NCI-H1417 (cell line): ENCODE measurements at regions not wholly inside any gene's neighbourhood (a gene's known extent, or its start where the extent isn't known, plus 50 kb on each side); places are given as distances from the start of the nearest gene placed in this dataset.

Experiments
- DNase-seq, 3 experiments: peaks; one replicate each; lab custom pipeline; 2025; lab: John Stamatoyannopoulos, UW

DNA sequence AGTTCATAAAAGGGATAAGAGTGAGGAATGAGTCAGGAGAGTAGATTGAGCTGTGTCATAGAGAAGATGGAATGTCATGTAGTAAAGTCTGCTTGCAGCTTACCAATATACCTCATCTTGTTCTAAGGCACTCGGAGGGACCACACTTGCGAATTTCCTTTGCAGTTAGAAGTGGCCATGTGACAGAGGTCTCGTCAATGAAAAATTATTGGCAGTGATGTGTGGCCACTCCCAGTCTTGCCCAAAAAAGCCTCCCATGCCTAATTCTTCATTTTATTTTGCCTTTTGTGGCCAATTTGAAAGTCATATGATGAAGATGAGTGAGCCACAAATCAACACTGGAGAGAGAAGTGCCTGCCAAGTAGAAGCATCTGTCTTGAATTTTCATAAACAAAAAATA, 465.6 kb upstream of the ZNF385D start:
- no peak for DNase-seq

DNA sequence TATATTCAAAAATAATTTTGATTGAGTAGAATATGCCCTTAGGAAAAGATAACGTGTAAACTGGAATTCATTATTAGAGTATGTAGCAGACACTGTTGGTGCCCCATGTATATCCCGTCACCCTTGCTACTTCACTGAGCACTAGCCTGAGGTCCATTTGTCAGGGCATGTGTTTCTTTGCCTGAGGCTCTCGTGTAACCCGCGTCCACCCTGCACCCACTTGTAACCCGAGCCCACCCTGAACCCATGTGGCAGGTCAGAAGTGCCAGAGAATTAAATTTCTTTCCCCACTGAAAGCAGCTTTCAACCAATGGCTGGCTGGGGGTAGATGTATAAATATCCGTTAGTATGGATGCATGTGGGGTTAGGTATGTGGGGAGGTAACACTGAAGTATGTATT, 474.2 kb upstream of the ZNF385D start:
- no peak for DNase-seq

DNA sequence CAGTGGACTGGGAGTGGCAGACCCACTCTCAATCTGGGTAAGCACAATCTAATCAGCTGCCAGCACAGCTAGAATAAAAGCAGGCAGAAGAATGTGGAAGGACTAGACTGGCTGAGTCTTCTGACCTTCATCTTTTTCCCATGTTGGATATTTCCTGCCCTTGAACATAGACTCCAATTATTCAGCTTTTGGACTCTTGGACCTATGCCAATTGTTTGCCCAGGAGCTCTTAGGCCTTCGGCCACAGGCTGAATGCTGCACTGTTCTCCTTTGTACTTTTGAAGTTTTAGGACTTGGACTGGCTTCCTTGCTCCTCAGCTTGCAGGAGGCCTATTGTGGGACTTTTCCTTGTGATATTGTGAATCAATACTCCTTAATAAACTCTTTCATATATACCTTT, 477.7 kb upstream of the ZNF385D start:
- no peak for DNase-seq

DNA sequence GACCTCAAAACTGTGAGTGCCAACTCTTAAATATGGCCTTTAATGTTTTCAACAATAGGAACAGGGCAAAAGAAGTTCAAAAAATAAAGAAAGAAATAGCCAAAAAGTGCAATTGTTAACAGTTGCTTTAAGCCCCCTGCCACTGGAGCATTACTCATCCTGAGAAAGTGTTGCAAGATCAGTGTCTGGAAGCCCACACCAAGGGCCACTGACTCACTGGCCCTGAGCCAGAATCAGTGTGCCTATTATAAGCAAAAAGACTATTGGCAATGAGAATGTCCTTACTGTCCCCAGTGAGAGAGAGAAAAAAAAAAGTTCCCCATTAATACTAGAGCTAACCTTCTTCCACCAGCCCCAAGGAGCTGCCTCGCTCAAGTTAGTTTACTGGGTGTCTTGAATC, 480.1 kb upstream of the ZNF385D start:
- DNase-seq = no peak

DNA sequence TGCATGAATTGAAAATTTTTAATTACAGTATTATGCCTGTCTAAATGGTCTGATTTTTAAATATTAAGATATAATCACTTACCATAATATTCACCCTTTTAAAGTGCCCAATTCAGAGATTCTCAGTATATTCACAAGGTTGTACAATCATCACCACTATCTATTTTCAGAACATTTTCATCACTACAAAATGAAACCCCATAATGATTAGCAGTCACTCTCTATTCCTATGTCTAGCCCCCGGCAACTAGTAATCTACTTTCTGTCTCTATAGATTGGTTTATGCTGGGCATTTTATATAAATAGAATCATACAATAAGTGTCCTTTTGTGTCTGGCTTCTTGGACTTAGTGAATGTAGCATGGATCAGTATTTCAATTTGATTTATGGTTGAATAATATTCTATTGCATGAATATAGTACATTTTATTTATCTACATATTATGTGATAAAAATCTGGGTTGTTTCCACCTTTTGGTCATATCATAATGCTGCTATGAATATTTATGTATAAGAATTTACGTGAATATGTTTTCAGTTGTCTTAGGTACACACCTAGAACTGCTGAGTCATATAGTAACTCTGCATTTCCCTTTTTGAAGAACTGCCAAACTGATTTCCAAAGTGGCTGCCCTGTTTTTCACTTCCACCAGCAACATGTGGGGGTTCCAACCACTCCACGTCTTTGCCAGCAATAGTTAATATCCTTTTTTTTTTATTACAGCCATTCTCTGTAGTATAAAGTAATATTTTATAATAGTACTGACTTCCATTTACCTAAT, 485.7 kb upstream of the ZNF385D start:
- no peak for DNase-seq

DNA sequence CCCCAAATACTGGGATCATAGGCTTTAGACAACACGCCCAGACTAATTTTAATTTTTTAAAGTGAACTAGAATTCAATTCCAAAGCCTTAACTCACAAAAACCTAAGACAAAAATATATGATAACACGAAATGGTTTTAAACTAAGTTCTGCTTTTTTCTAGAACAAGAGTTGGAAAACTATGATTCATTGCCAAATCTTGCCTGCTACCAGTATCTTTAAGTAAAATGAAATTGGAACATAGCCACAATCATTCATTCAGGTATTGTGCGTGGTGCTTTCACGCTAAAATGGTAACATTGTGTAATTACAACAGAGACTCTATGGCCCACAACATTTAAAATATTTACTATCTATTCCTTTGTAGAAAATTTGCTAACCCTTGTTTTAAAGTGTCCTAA, 488.0 kb upstream of the ZNF385D start:
- DNase-seq = no peak

DNA sequence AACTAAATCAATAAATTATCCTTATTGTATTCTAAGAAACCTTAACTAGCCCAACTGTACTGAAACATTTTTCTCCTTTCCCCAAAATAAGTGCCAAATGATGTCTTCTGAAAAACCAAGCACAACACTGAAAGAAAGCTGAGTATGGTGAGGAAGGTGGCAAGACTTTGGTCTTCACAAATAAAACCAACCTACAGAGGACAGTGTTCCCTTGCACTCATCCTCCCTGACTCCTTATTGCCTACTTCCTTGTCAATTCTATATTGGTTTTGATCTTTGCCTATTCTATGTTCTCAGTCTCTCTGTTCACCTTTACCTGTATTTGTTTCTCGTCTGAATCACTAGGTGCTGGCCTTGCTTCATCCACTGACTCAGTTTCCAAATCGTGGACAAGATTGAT, 490.1 kb upstream of the ZNF385D start:
- DNase-seq = no peak

DNA sequence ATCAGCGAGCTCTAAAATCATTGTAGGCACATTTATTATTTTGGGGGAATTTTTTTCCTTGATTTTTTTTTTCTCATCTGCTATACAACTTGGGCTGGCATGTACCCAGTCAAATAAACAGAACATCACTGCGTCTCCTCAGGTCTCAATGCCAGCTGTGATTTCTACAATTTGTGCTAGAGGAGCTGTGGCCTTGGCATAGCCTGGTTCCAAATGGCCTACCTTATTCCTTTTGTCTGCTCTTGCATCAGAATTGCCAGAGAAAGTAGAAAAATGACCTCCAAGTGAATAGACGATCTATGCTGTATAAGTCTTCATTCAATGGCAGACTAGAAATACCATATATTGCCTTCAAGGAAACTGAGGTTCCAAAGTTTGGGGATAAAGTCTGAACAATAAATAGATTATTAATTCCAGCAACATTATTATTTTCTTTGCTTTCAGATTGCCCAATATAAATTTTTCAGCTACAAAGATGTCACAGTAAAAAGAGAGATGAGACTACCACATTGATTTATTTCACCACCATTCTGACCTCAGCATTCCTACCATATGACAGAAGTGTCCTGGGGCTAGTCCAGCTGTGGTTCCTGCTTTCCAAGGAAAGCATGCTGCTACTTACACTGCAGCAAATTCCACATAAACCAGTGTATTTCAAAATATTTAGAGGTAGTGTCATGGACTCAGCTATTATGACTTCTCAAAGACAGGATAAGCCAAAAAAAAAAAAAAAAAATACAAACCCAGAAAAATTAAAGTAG, 493.9 kb upstream of the ZNF385D start:
- no peak for DNase-seq

DNA sequence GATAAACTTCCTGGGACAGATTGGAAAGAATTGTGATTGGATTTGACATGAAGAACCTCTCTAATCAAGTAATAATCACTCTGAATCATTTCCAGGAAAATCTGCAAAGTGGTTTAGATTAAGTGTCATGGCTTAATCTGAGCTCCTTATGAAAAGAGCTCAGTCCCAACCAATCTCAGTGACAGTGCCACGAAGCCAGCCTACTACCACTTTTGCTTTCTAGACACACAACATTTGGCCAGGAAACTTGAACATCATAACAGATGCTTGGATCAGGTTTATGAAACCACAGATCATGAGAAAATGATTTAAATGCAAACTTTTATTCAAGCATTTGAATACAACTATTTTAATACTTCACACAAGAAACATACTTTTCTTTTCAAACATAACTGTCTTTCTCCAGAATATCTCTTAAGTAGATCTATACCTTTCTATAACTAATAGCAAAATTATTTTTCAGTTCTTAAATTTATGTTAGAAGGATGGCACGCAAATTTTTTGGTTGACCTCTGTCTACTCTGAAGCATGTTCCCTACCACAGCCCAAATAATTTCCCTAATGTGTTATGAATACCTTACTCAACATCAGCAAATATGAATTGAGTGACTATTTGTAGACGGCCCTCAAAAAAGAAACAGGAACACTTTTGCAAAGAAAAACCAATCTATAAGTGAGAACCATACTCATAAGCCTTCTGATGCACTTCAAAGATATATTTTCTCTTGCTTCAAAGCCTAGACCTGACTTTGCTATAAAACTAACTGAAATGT, 495.0 kb upstream of the ZNF385D start:
- DNase-seq = no peak

DNA sequence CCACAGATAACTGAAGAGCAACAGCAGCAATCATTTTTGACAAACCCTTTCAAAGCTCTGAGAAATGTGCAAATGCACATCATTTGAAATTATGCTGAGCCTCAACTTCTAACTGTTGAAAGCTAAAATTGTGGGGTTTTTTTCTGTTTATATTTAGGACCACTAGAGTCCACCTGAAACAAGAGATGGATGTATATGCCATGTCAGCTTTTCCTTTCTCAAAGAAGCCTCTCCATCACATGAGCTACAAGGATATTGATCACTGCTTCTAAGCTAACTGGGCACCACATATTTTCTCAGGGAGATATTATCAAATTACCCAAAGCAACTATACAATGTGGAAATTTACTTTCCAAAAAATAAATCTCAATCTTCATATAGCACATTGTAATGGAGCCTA, 498.6 kb upstream of the ZNF385D start:
- DNase-seq = no peak

DNA sequence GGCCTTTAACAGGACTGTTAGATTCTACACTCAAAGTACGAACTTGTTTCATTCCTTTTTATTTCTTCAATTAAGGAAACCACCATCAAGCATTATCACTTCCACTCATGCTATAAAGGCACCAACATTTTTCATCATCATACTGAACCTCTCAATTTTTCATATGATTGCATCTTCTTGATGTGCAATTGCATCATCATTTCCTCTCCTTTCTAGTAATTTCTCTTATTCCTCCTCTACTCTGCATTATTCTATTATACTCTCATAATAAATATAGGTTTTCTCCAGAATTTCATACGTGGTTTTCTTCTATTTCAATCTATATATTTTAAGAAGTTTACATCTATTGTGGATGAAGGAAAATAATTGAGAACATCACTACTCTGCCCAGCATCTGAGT, 506.2 kb upstream of the ZNF385D start:
- DNase-seq = no peak

DNA sequence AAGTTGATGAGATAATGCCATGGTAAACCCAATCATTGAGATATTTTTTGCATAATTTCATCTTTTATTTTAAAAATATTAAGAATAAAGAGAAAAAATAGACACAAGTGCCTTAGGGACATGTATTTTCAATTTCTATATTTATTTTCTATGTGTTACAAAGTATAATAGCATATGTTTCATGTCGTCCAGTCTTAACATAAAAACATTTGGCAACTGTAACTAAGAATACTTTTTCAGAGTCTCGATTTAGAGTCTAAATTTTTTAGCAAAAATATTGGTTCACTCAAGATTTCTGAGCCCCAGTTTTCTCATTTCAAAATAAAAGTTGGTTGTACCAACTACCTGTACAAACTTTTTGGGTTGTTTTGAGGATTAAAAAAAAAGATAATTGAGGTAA, 511.4 kb upstream of the ZNF385D start:
- DNase-seq = no peak

DNA sequence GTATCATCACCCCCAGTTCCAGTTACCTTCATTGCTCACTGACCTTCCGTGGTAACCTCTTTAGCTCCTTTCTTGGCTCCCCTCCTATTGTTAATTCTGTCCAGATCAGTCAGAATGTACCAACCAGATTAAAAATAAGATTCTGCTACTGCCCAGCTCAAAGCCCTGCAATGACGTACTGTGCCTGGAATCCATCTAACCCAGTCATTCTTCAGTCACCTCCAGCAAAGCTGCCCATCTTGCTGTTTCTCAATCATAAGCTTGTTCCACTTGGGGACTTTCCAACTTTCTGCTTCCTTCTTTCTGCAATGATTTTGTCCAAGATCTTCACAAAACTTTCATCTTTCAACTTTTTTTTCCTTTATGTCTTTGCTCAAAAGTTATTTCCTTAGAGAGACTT, 512.0 kb upstream of the ZNF385D start:
- DNase-seq = no peak

DNA sequence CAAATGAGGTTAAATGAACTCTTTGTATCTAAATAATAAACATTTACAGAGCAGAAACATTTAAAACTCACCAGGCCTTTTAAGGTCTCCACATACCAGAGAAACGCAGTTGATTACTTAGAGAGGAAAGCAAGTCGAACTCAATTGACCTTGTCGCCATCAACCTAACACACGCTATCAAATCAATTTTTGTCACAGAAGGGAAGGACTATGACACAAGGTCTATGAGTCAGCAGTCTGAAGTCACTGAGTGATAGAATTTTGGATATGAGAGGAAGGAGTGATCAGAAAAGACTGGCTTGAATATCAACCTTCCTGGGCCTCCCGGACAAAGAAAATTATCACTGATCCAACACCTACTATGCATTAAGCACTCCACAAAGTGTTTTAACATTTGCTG, 514.4 kb upstream of the ZNF385D start:
- DNase-seq = no peak

DNA sequence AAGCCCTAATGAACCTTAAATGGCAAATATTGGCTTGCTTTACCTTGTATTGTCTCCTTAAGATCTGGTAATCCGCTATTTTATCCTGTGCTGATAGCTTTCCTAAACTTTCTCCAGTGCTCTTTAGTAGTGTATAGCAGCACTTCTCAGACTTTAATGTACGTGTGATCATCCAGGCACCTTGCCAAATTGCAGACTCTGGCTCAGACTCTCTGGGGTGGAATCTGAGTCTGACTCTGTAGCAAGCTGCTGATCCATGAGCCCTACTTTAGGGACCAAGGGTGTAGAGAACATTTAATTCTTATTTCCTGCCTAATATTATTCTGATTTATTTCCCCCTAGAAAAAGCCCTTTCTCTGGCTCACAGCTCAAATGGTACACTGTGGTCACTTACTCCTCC, 518.8 kb upstream of the ZNF385D start:
- DNase-seq = peak in 1 of 3 experiments; percentile 0

DNA sequence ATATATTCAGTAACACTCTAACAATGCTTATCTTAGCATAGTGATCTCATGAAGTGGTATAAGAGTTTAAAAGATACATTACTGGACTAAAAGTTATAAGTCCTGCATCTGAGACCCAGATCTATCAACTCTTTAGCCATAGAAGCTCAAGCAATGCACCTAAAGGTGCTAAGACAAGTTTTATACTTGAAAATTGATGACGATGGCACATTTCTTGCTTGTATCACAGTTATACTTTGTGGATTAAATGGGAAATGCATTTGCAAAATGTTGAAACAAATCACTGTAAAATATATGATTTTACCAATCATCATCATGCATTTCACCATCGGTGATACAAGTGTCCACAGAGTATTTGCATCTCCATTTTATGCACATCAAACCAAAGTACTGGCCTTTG, 525.3 kb upstream of the ZNF385D start:
- DNase-seq = no peak

DNA sequence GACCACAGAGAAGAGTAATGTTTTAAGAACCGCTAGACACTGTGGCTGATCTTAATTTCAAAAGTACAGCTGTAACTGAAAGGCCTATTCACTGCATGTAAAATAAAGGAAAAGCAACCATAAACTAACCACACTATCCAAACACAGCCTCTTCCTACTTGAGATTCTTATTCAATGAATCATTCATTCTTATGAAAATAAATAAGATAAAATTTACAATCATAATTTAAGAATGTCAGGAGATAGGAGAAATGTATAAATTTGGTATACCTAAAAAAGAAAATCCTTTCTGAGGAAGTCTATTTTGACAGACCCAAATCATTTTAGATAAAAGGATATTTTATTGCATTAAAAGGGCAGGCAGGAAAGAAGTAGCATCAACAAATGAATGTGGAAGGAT, 533.5 kb upstream of the ZNF385D start:
- DNase-seq = no peak

DNA sequence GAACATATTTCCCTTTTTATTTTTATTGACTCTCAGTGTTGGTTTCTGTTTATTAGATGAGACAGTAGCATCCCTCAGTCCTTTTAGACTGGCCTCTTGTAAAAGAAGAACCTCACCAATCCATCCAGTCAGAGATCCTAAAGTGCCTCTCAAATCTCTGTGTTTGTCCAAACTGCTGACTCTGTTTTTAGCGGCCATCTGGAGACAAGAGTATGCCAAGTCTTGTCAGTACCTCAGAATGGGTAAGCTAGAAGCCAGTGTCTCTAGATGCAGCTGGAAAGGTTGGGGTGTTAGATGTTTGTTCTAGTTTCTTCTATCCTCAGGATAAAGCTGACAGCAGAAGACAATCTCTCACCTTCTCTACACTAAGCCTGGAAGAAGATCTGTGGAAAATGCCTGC, 537.7 kb upstream of the ZNF385D start:
- DNase-seq = no peak

DNA sequence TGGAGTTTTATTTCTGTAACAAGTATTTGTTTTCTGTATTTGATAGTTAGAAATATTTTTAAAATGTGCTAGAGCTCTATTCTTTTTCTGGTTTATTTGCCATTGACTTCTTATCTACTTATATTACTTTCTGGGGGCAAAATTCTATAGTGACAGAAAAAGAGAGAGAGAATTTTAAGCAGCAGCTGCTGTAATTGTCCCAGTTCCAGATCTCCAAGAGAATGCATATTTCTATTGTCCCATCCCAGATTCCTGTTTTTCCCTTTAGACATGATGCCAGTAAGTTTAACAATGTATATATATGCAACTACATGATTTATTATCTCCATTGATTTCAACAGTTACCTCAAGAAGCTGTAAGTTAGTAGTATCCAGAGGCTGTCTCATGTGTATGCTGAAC, 541.7 kb upstream of the ZNF385D start:
- DNase-seq = no peak

DNA sequence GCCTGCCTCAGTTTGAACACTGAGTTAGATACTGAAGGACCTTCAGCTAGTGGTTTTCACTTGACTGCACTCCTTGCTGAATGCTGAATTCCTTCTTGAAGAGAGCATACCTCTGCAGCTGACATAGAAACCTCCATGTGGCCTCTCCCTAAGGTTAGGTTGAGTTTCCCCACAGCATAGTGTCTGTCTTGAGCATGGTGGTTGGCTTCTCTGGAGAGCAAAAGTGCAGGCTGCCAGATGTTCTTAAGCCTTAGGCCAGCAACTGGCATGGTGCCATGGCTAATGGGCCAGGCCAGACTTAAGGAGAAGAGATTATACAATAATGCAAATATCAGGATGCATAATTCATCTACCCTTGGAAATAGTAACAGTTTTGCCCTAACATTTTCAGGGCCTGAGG, 545.6 kb upstream of the ZNF385D start:
- peak in 1 of 3 experiments; percentile 1 for DNase-seq

DNA sequence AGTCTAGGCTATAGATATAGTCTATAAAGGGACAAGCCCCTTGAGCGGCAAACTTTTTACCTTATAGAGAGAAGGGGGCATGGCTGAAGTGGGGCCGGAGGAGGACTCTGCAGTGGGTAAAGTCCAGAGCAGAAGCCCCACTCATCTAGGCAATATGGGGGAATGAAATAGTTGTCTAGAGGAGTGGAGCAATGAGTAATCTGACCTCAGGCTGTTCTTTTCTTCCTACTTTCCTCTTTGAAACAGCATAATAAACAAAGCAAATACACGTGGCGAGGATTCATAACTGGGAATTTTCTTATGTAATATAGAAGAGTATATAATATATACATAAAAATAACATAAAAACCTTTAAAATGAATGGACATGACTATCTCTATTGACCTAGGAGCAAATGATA, 546.4 kb upstream of the ZNF385D start:
- DNase-seq = no peak

DNA sequence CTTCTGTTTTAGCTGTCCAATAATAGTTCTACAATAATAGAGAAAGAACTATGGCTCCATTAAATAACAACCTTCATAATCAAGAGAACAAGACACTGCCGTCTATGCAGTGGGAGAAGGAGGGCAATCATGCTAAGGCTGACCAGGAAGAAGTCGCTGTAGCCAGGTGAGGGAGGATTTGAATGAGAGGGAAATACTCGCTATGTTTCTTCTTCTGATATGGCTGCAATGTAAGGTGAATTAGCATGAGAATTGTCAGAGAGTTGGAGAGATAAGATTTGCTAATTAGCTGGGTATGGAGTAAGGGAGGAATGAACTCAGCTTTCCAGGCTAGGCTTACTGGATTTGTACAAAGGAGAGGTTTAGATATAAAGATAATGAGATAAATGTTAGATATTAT, 555.4 kb upstream of the ZNF385D start:
- DNase-seq = no peak

DNA sequence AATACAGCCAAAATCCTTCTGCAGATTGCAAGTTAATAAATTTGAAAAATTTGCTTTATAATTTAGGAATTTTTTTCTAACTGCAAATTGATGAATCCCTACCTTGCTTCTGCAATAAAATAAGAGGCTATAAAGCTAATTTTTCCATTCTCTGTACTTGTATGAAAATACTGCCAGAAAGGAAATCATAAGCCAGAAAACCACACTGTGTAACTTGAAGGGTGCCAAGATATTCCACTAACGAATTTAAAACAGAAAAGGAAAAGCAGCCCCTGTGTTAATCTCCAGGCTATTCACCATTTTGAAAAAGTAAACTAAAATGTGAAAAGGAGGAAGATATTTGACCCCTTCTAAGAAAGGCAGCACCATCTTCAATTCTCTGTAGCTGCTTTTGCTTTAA, 557.9 kb upstream of the ZNF385D start:
- no peak for DNase-seq
